ENCODE measurements at regions not wholly inside any gene's neighbourhood (a gene's known extent, or its start where the extent isn't known, plus 50 kb on each side); places are given as distances from the start of the nearest gene placed in this dataset.

DNA sequence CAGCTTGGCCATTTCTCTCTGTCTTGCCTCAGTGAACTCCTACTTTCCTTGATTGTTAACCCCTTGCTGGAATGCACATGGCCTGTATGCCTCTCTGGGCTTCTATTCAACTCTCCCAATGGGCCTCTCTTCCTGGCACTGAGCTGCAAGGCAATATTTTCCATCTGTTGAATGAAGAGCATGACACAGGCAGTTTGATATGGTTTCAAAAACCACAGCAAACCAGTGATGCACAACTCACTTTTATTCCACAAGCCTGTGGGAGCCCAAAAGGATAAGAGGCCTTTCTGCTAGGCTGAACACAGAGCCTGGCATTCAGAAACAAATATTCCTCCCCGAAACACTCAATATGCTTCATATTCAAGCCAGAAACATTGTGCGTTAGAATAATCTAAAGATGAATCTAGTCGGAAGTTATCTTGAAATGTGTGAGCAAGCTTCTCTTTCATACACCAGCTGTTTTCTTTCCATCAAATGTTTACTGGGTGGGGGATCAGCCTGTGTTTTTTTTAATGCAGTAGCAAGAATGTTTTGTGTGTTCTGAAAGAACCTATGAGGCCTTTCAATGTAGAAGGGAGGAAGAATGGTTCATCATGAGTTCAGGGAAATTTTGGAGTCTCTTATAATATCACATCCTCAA is 443.1 kb upstream of the SPRY2 start:
- H3K9me3 Mint-ChIP-seq, result no peaks in the 10 kb centered on the region
- no peaks in the 10 kb centered on the region for H3K36me3 Mint-ChIP-seq (ENCODE audit: insufficient read depth)
- no peak overlapping the region for H3K27ac Mint-ChIP-seq (ENCODE audit: low read depth)
- H3K27me3 Mint-ChIP-seq, result no peaks in the 10 kb centered on the region
- H3K4me3 Mint-ChIP-seq, result no peak overlapping the region
- no peaks in the 10 kb centered on the region for H3K4me1 Mint-ChIP-seq
- ATAC-seq (replicated peaks; ENCODE audit: extremely low read depth, poor library complexity, severe bottlenecking) (no peak), DNase-seq (ENCODE audit: low spot score in 2 of 2) (no peak)

DNA sequence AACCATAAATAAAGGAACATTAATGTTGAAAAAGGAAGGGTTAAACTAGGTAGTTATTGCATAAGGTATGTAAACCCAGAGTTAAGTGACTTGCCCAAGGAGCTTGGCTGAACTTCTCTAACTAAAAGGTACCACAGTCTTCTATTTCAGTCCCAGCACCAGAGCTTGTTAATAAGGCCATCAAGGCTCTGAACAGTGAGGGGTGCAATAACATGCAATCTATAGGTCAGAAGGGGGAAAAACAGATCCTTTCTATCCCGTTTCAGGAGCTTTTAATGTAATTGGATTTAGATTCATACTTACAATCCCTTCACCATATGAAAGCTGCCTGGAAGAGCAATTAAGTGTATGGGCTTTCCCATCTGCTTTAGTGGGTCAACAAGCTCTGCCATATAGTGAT is 441.5 kb upstream of the SPRY2 start:
- ATAC-seq (replicated peaks; ENCODE audit: extremely low read depth, poor library complexity, severe bottlenecking) (no peak), DNase-seq (ENCODE audit: low spot score in 2 of 2) (no peak)
- Mint-ChIP-seq H3K36me3 (ENCODE audit: insufficient read depth) (no peaks in the 10 kb centered on the region), H3K4me1 (no peaks in the 10 kb centered on the region), H3K27ac (ENCODE audit: low read depth) (no peak overlapping the region), H3K4me3 (no peak overlapping the region), H3K27me3 (no peaks in the 10 kb centered on the region), H3K9me3 (no peaks in the 10 kb centered on the region)

- no peaks in the 10 kb centered on the region for H3K36me3 Mint-ChIP-seq (ENCODE audit: insufficient read depth)
- ATAC-seq (replicated peaks; ENCODE audit: extremely low read depth, poor library complexity, severe bottlenecking) (no peak), DNase-seq (ENCODE audit: low spot score in 2 of 2) (no peak)
- no peaks in the 10 kb centered on the region for H3K9me3 Mint-ChIP-seq
- H3K4me3 Mint-ChIP-seq, result no peak overlapping the region
- H3K27me3 Mint-ChIP-seq, result no peaks in the 10 kb centered on the region
- H3K4me1 Mint-ChIP-seq, result no peaks in the 10 kb centered on the region
- H3K27ac Mint-ChIP-seq (ENCODE audit: low read depth), result no peak overlapping the region
These were observed 437.4 kb upstream of the SPRY2 start for GRCh38 chr13:80778297-80778696.

DNA sequence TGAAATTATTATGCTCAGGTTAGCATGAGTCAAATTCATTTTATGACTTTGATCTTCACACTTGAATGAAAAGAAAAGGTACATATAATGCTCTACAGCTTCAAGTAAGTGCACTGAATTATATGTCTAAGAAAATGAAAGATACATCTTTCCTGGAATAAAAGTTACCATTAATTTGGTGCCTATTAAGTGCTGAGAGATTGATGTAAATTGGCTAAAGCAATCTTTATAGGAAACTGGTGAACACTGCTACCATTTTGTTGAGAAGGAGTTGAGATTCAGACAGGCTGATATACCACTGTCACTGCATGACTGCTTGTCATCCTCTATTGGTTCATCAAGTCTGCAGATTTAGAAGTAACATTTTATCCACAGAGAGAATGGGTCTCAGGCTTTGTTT is 416.8 kb upstream of the SPRY2 start:
- no peaks in the 10 kb centered on the region for H3K4me1 Mint-ChIP-seq
- peaks cover 2% of the 10 kb centered on the region for H3K36me3 Mint-ChIP-seq (ENCODE audit: insufficient read depth)
- DNase-seq (ENCODE audit: low spot score in 2 of 2) (no peak), ATAC-seq (replicated peaks; ENCODE audit: extremely low read depth, poor library complexity, severe bottlenecking) (no peak)
- no peak overlapping the region for H3K4me3 Mint-ChIP-seq
- H3K9me3 Mint-ChIP-seq, result peaks cover 15% of the 10 kb centered on the region
- H3K27ac Mint-ChIP-seq (ENCODE audit: low read depth), result no peak overlapping the region
- H3K27me3 Mint-ChIP-seq, result no peaks in the 10 kb centered on the region

GRCh38 chr13:80755910-80756309 is 415.0 kb upstream of the SPRY2 start:
- peaks cover 2% of the 10 kb centered on the region for H3K36me3 Mint-ChIP-seq (ENCODE audit: insufficient read depth)

DNA sequence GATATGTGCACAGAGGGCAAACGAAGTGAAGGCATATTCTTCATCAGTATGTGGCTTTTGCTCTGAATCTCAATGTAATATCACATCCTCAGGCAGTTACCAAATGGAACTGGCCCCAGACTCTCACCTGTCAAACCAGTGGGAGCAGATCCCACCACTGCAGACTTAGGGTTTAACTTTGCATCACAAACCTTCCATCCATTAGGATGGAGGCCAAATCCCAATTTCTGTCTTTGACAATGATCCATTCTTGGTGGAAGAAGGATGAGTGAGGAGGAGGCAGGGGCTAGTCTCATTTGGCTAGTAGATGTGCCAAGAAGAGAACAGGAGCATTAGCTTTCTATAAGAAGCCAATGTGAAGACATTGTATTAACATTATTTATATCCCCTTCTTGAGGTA is 413.5 kb upstream of the SPRY2 start:
- Mint-ChIP-seq H3K4me3 (no peak overlapping the region), H3K27ac (ENCODE audit: low read depth) (no peak overlapping the region), H3K4me1 (no peaks in the 10 kb centered on the region), H3K27me3 (no peaks in the 10 kb centered on the region), H3K9me3 (peaks cover 21% of the 10 kb centered on the region), H3K36me3 (ENCODE audit: insufficient read depth) (peaks cover 2% of the 10 kb centered on the region)
- no peak for ATAC-seq (replicated peaks; ENCODE audit: extremely low read depth, poor library complexity, severe bottlenecking)
- DNase-seq (ENCODE audit: low spot score in 2 of 2), result no peak

More at GRCh38 chr13:80755910-80756309, 415.0 kb upstream of the SPRY2 start:
- no peak for DNase-seq (ENCODE audit: low spot score in 2 of 2)
- Mint-ChIP-seq H3K27ac (ENCODE audit: low read depth) (no peak overlapping the region), H3K4me3 (no peak overlapping the region), H3K9me3 (peaks cover 24% of the 10 kb centered on the region), H3K27me3 (no peaks in the 10 kb centered on the region), H3K4me1 (no peaks in the 10 kb centered on the region)
- no peak for ATAC-seq (replicated peaks; ENCODE audit: extremely low read depth, poor library complexity, severe bottlenecking)

- ATAC-seq (replicated peaks; ENCODE audit: extremely low read depth, poor library complexity, severe bottlenecking), result no peak
- Mint-ChIP-seq H3K4me1 (no peaks in the 10 kb centered on the region), H3K9me3 (peaks cover 21% of the 10 kb centered on the region), H3K36me3 (ENCODE audit: insufficient read depth) (no peaks in the 10 kb centered on the region), H3K4me3 (no peak overlapping the region), H3K27me3 (no peaks in the 10 kb centered on the region), H3K27ac (ENCODE audit: low read depth) (no peak overlapping the region)
- no peak for DNase-seq (ENCODE audit: low spot score in 2 of 2)
These were observed 412.9 kb upstream of the SPRY2 start for GRCh38 chr13:80753866-80754265.

GRCh38 chr13:80751854-80752253 is 410.9 kb upstream of the SPRY2 start:
- Mint-ChIP-seq H3K4me1 (no peaks in the 10 kb centered on the region), H3K9me3 (peaks cover 17% of the 10 kb centered on the region)

GRCh38 chr13:80744147-80744914 is 403.4 kb upstream of the SPRY2 start:
- H3K27me3 Mint-ChIP-seq, result no peaks in the 10 kb centered on the region
- no peak overlapping the region for H3K4me3 Mint-ChIP-seq
- H3K27ac Mint-ChIP-seq (ENCODE audit: low read depth), result no peak overlapping the region
- ATAC-seq (replicated peaks; ENCODE audit: extremely low read depth, poor library complexity, severe bottlenecking) (no peak), DNase-seq (ENCODE audit: low spot score in 2 of 2) (no peak)
- no peaks in the 10 kb centered on the region for H3K4me1 Mint-ChIP-seq
- peaks cover 6% of the 10 kb centered on the region for H3K9me3 Mint-ChIP-seq
- no peaks in the 10 kb centered on the region for H3K36me3 Mint-ChIP-seq (ENCODE audit: insufficient read depth)

More at GRCh38 chr13:80751854-80752253, 410.9 kb upstream of the SPRY2 start:
- Mint-ChIP-seq H3K27ac (ENCODE audit: low read depth) (no peak overlapping the region), H3K36me3 (ENCODE audit: insufficient read depth) (no peaks in the 10 kb centered on the region), H3K27me3 (no peaks in the 10 kb centered on the region), H3K4me3 (no peak overlapping the region)
- DNase-seq (ENCODE audit: low spot score in 2 of 2), result no peak
- ATAC-seq (replicated peaks; ENCODE audit: extremely low read depth, poor library complexity, severe bottlenecking), result no peak

DNA sequence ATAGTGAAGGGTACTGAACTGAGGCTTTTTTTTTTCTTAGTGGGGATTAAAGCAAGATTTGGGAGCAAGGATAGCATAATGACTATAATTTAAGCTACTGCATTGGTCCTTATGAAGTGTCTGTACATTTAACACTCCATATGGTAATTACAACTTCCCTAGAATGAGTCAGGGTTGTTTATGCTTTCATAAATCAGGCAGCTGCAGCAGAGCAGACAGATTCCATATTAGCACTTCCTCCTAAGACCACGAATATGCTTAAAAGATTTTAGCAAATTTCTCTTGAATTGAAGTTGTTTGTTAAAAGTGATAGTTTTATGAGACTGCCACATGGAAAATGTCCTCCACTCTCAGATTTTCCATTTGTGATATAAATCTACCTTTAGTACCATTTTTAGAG is 401.1 kb upstream of the SPRY2 start:
- Mint-ChIP-seq H3K36me3 (ENCODE audit: insufficient read depth) (no peaks in the 10 kb centered on the region), H3K4me3 (no peak overlapping the region), H3K27ac (ENCODE audit: low read depth) (no peak overlapping the region), H3K9me3 (peaks cover 15% of the 10 kb centered on the region), H3K27me3 (no peaks in the 10 kb centered on the region), H3K4me1 (no peaks in the 10 kb centered on the region)
- no peak for ATAC-seq (replicated peaks; ENCODE audit: extremely low read depth, poor library complexity, severe bottlenecking)
- DNase-seq (ENCODE audit: low spot score in 2 of 2), result no peak

- Mint-ChIP-seq H3K36me3 (ENCODE audit: insufficient read depth) (no peaks in the 10 kb centered on the region), H3K4me1 (no peaks in the 10 kb centered on the region), H3K9me3 (peaks cover 15% of the 10 kb centered on the region), H3K27me3 (no peaks in the 10 kb centered on the region), H3K27ac (ENCODE audit: low read depth) (no peak overlapping the region), H3K4me3 (no peak overlapping the region)
- DNase-seq (ENCODE audit: low spot score in 2 of 2) (no peak), ATAC-seq (replicated peaks; ENCODE audit: extremely low read depth, poor library complexity, severe bottlenecking) (no peak)
These were observed 399.1 kb upstream of the SPRY2 start for GRCh38 chr13:80740071-80740470.

GRCh38 chr13:80737513-80737912 is 396.6 kb upstream of the SPRY2 start:
- ATAC-seq (replicated peaks; ENCODE audit: extremely low read depth, poor library complexity, severe bottlenecking), result no peak
- Mint-ChIP-seq H3K4me3 (no peak overlapping the region), H3K27me3 (no peaks in the 10 kb centered on the region)

DNA sequence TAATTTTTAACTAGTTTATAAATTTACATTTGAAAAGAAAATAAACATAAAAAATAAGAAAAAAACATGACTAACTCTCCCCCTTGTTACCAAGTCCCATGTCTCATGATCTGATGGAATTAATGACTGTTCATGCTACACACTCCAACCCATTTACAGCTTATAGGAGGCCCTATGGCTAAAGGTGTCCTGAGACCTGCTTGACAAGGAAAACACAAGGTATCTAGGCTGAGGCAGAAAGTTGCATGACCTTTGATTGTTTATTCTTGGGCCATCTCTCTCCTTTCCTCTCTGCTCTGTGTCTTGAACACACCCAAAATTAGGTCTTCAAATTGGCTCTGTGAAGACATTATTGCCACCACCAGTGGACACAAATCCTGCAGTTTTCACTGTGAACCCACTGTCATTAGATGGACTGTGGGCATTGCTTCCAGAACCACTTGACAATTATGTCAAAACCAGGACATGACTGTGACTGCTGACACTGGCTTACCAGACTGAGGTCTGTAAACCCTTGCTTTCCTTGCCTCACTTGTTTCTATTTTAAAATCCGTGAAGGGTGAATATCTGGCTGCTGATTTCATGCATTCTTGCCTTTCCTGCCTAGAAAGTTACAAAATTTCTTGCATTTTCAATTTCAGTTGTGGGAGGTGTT is 386.5 kb upstream of the SPRY2 start:
- Mint-ChIP-seq H3K9me3 (peaks cover 12% of the 10 kb centered on the region), H3K27me3 (no peaks in the 10 kb centered on the region), H3K27ac (ENCODE audit: low read depth) (no peak overlapping the region), H3K36me3 (ENCODE audit: insufficient read depth) (no peaks in the 10 kb centered on the region), H3K4me3 (no peak overlapping the region), H3K4me1 (no peaks in the 10 kb centered on the region)
- DNase-seq (ENCODE audit: low spot score in 2 of 2) (no peak), ATAC-seq (replicated peaks; ENCODE audit: extremely low read depth, poor library complexity, severe bottlenecking) (no peak)

More at GRCh38 chr13:80737513-80737912, 396.6 kb upstream of the SPRY2 start:
- Mint-ChIP-seq H3K4me1 (no peaks in the 10 kb centered on the region), H3K27ac (ENCODE audit: low read depth) (no peak overlapping the region), H3K9me3 (peaks cover 9% of the 10 kb centered on the region), H3K36me3 (ENCODE audit: insufficient read depth) (no peaks in the 10 kb centered on the region)
- DNase-seq (ENCODE audit: low spot score in 2 of 2), result no peak
